Mucosa of rectum (tissue), 2 donors: ENCODE measurements at regions not wholly inside any gene's neighbourhood (a gene's known extent, or its start where the extent isn't known, plus 50 kb on each side); places are given as distances from the start of the nearest gene placed in this dataset.

Experiments used
- H3K27ac ChIP-seq, 2 donors: one replicate each; pipeline ENCODE4 v1.7.0; 2013; ENCODE audit warnings: inconsistent platforms in 2 of 2, low read depth in 2 of 2, low read length in 2 of 2
- H3K27me3 ChIP-seq, 2 donors: one replicate each; pipeline ENCODE4 v1.7.0; 2013; ENCODE audit warnings: low read length in 2 of 2; ENCODE audit not compliant: control insufficient read depth in 2 of 2, insufficient read depth in 2 of 2
- H3K36me3 ChIP-seq, 2 donors: one replicate each; pipeline ENCODE4 v1.7.0; 2013; ENCODE audit warnings: low read length in 2 of 2; ENCODE audit not compliant: control insufficient read depth in 2 of 2, insufficient read depth in 2 of 2
- H3K4me1 ChIP-seq, 2 donors: one replicate each; pipeline ENCODE4 v1.7.0; 2013; ENCODE audit warnings: low read length in 2 of 2, mild to moderate bottlenecking in 1 of 2; ENCODE audit not compliant: control insufficient read depth in 2 of 2, insufficient read depth in 2 of 2
- H3K4me3 ChIP-seq, 2 donors: one replicate each; pipeline ENCODE4 v1.7.0; 2013; ENCODE audit warnings: low read length in 2 of 2
- H3K9ac ChIP-seq, 2 donors: one replicate each; pipeline ENCODE4 v1.7.0; 2013; ENCODE audit warnings: low read length in 2 of 2, low read depth in 1 of 2, mild to moderate bottlenecking in 1 of 2
- H3K9me3 ChIP-seq, 2 donors: one replicate each; pipeline ENCODE4 v1.7.0; 2013; ENCODE audit warnings: low read length in 2 of 2; ENCODE audit not compliant: control insufficient read depth in 2 of 2
- donor health status: healthy.
- donor health status: Normal muscosa, but diverticular disease.

DNA sequence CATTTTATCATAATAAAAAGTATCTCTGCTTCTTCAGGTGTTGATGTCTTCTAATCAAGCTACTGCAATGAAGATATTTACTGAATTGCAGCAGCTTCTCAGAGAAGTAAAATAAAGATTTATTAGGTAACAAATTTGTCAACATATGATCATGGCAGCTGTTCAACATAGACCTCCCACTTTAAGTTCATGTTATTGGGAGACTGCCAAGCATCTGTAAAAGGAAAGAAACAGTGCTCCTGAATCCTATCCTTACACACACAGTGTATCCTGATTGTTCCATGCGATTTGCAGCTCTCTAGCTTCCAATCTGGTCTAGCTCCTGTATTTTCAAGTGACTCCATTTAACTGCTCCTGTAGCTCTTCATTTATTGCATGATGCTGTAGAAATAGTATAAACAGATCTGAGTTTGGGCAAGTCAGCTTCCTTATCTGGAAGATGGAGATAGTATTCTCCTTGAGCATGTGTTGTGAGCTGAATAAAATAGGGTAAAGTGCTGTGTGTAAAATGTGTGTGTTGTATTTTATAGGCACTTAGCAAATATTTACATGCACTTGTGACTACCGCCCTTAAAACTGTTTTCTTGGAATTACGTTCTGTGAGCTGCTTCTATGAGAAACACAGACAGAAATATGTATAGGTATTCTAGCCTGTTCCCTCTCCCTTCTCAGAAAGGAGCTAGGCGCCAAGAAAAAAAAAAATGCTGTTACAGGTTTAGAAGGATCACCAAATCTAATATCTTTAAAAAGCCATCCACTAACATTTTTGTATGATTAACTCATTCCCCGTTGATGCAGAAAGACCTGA lies 290.6 kb downstream of the JRKL start:
- no peaks in the 10 kb centered on the region for H3K36me3 ChIP-seq
- H3K4me1 ChIP-seq = peaks cover 0 to 11% of the 10 kb centered on the region in 2 donors
- no peaks in the 10 kb centered on the region for H3K9me3 ChIP-seq

DNA sequence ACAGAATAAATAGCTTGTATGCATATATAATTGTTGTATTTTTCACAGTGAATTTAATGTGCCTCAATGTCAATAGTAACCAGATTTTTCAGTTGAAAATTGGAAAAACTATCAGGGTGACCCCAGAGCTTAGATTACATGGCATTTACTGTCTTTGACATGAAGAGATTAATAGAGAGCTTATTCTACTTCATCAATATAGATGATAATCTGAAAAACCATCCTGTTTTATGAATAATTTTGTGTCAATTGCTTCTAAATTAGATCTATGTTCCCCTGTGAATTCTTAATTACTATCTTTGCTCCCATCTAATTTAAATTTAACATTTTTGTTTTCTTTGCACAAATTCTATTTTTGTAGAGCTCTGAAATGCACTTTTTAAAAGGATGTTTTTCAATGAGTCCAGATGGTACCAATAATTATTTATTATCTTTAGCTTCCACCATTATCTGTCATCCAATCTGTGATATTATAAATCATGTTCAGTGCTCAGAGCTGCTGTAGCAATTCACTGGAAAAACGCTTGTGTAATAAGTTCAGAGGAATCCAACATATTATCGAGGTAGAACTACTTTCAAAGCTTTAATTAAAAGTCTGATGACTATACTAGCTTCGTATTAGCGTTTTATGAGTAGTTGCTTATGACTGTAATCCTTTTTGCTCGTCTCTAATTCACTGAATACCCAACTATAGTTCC lies 291.4 kb downstream of the JRKL start:
- Histone ChIP-seq H3K27me3 (no peaks in the 10 kb centered on the region), H3K9ac (no peak overlapping the region), H3K9me3 (no peaks in the 10 kb centered on the region), H3K4me3 (no peak overlapping the region), H3K27ac (no peak overlapping the region), H3K4me1 (peaks cover 0 to 11% of the 10 kb centered on the region in 2 donors), H3K36me3 (no peaks in the 10 kb centered on the region)

More for the DNA sequence above, 290.6 kb downstream of the JRKL start:
- Histone ChIP-seq H3K27me3 (no peaks in the 10 kb centered on the region), H3K9ac (no peak overlapping the region), H3K27ac (peak overlapping the region in 1 of 2 donors; percentile 37), H3K4me3 (no peak overlapping the region)

DNA sequence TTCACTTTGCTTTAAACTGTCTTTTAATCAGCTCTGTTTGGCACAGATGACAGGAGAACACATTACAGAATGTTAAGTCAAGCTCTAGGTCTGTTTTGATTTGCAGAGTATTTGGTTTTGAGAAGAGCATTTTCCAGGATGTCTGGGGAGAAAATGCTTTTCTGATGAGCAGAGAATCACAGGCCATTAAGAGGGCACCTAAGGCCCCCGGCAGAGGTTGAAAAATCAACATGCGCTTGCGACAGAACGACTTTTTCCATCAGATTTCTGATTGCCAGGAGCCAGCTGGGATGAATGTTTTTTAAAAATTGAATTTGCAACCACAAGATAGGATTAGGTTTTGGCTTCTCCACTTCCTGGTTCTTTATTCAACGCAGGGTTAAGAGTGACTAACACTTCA lies 304.5 kb downstream of the JRKL start:
- no peak overlapping the region for H3K27ac ChIP-seq
- H3K9ac ChIP-seq = no peak overlapping the region
- H3K36me3 ChIP-seq = no peaks in the 10 kb centered on the region
- H3K4me3 ChIP-seq = no peak overlapping the region
- H3K9me3 ChIP-seq = no peaks in the 10 kb centered on the region
- H3K27me3 ChIP-seq = no peaks in the 10 kb centered on the region
- H3K4me1 ChIP-seq = no peaks in the 10 kb centered on the region

- H3K9me3 ChIP-seq = no peaks in the 10 kb centered on the region
- H3K4me3 ChIP-seq = no peak overlapping the region
- no peak overlapping the region for H3K9ac ChIP-seq
- H3K36me3 ChIP-seq = no peaks in the 10 kb centered on the region
- H3K27me3 ChIP-seq = no peaks in the 10 kb centered on the region
- H3K27ac ChIP-seq = no peak overlapping the region
- H3K4me1 ChIP-seq = no peaks in the 10 kb centered on the region
Observed at GRCh38 chr11:96696731-96697130, 306.9 kb downstream of the JRKL start.

DNA sequence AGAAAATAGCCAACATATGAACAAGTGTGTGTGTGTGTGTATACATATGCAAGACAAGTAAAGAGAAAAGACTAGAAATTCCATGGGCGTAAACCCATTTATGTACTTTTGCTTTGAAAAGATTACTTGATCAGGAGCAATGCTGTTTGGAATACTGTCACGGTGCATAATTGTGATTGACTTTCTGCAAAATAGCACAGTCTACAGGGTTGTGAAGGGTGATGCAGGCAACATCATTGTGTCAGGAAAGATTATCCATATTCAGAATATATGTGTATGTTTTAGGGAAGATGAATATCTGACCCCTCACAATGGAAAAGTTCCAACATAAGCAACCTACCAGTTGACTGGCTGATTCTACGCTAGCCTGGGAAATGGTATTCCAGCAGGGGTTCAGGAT lies 307.7 kb downstream of the JRKL start:
- H3K36me3 ChIP-seq = no peaks in the 10 kb centered on the region
- no peak overlapping the region for H3K4me3 ChIP-seq
- H3K9me3 ChIP-seq = no peaks in the 10 kb centered on the region
- H3K27ac ChIP-seq = no peak overlapping the region
- no peaks in the 10 kb centered on the region for H3K27me3 ChIP-seq
- no peak overlapping the region for H3K9ac ChIP-seq
- no peaks in the 10 kb centered on the region for H3K4me1 ChIP-seq

DNA sequence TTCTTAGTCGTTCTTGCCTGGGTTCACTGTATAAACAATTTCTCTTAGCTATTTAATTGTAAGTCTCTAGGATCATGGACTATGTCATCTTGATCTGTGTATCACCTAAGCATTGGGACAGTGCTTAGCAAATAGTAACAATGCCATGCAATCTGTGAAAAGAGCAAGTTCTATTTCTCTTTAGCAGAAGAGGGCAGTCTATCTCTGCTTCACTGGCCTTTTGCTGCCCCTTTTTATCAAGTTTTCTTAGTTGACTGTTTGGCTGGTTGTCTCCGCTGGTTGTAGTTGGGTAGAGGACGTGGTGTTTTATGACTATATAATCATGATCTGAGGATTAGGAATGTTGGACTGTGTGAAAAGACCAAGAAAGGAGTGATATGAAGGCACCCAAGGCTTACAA lies 315.0 kb downstream of the JRKL start:
- Histone ChIP-seq H3K36me3 (no peaks in the 10 kb centered on the region), H3K9me3 (no peaks in the 10 kb centered on the region), H3K4me1 (peaks cover 0 to 7% of the 10 kb centered on the region in 2 donors), H3K27me3 (no peaks in the 10 kb centered on the region), H3K9ac (no peak overlapping the region), H3K4me3 (no peak overlapping the region), H3K27ac (no peak overlapping the region)

- H3K9ac ChIP-seq = no peak overlapping the region
- no peak overlapping the region for H3K4me3 ChIP-seq
- peaks cover 0 to 7% of the 10 kb centered on the region in 2 donors for H3K4me1 ChIP-seq
- no peaks in the 10 kb centered on the region for H3K36me3 ChIP-seq
- no peaks in the 10 kb centered on the region for H3K9me3 ChIP-seq
- H3K27me3 ChIP-seq = no peaks in the 10 kb centered on the region
- peak overlapping the region in 1 of 2 donors; percentile 39 for H3K27ac ChIP-seq
Observed at GRCh38 chr11:96706761-96707160, 316.9 kb downstream of the JRKL start.

GRCh38 chr11:96707273-96707672 lies 317.5 kb downstream of the JRKL start:
- Histone ChIP-seq H3K27ac (peak overlapping the region in 1 of 2 donors; percentile 39), H3K9ac (no peak overlapping the region), H3K4me3 (no peak overlapping the region)

GRCh38 chr11:96708219-96708878 lies 318.5 kb downstream of the JRKL start:
- Histone ChIP-seq H3K4me1 (peaks cover 0 to 7% of the 10 kb centered on the region in 2 donors), H3K9me3 (no peaks in the 10 kb centered on the region), H3K4me3 (no peak overlapping the region), H3K36me3 (no peaks in the 10 kb centered on the region), H3K9ac (no peak overlapping the region), H3K27me3 (no peaks in the 10 kb centered on the region), H3K27ac (no peak overlapping the region)

More at GRCh38 chr11:96707273-96707672, 317.5 kb downstream of the JRKL start:
- Histone ChIP-seq H3K4me1 (peaks cover 0 to 7% of the 10 kb centered on the region in 2 donors), H3K36me3 (no peaks in the 10 kb centered on the region), H3K9me3 (no peaks in the 10 kb centered on the region), H3K27me3 (no peaks in the 10 kb centered on the region)

DNA sequence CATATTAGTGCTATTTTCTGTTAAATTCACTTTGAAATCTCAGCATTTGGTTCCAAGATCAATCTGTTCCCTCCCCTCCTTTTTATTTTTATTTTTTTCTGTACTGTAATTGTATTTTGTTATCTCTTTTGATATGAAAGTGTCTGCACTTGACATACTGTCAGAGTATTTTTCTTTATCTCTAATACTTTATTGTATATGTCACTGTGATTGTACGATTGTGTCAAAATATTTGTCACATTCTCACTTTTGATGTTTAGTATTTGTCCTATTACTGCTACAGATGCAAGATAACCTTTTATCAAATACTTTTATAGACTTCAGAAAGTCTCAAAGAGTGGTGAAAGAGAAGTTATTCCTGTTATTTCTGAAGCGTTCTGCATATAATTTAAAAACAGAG lies 323.5 kb downstream of the JRKL start:
- Histone ChIP-seq H3K36me3 (no peaks in the 10 kb centered on the region), H3K4me3 (no peak overlapping the region), H3K27ac (no peak overlapping the region), H3K9ac (no peak overlapping the region), H3K4me1 (no peaks in the 10 kb centered on the region), H3K27me3 (no peaks in the 10 kb centered on the region), H3K9me3 (no peaks in the 10 kb centered on the region)
